Non-pigmented ciliary epithelial cell (primary cell): ENCODE measurements at regions not wholly inside any gene's neighbourhood (a gene's known extent, or its start where the extent isn't known, plus 50 kb on each side); places are given as distances from the start of the nearest gene placed in this dataset.

ENCODE experiments used
- DNase-seq: peaks from one replicate; pipeline ENCODE4 v3.0.0-alpha.2; 2010; ENCODE audit warnings: low read depth

DNA sequence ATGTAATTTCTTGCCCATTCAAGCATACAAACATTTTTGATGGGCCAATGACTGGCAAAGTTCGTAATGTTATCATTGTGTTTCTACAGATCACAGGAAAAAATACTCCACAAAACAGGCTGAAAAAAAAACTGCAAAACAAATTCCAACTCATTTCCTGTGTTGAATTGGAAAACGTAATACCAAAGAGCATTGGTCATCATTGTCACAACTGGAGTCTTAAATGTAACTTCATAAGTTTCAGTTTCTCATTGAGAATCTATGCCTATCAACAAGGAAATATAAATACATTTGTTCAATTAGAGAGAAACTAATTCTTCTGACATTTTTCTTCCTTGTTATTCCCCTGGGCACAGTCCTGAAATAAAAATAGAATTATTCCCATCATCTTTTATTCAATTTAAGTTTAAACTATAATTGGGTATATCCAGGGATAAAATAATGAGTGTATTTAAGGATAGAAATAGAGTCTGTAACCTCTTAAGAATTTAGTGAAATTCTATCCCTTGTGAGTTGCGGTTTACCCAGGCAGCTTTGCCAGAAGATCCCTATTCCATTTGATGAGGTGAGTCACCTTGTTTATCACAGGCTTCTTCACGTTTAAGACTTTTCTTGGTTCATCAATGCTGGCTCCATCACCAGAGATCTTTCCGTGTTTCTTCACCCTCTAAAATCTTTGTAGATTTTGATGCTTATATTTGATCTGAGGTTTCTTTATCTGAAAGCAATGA lies 112.7 kb upstream of the ITGA1 start:
- DNase-seq: peak; percentile 75

- DNase-seq: no peak
Observed at GRCh38 chr5:52682492-52682891, 105.2 kb upstream of the ITGA1 start.

DNA sequence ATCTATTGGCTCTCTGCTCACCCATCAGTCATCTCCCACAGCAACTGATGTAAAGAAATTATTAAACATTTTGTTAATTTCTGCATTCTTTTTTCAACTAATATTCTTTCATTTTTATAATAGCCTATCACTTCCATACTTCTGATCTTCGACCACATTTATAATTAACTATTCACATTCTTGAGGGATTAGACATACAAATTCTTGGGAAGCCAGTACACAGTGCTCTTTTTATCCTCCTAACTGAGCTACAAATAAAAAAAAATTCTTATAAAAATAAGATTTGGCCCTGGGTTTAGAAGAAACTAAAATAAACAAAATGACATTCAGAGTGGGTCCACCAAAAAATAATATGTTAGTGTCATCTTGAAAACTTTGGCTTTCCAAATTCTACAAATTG lies 103.7 kb upstream of the ITGA1 start:
- DNase-seq: no peak

DNA sequence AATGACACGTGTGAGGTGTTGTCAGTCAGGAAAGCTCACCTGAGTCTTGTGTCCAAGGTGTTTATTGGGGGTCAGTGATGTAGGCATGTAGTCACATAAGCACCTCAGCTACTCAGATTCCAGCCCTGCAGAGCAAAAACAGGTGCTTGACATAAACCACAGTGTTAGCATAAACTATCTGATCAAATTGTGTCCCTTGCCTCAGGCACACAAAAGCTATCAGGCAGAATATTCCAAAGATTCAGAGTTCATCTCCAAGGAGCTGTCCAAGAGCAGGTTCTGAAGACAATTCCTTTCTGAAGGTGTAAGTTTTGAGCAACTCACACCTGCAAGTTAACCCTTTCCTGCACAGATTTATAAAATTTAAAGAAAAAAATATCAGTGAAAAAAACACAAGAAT lies 102.2 kb upstream of the ITGA1 start:
- DNase-seq: no peak

- DNase-seq: no peak
Observed at GRCh38 chr5:52685971-52686370, 101.7 kb upstream of the ITGA1 start.

DNA sequence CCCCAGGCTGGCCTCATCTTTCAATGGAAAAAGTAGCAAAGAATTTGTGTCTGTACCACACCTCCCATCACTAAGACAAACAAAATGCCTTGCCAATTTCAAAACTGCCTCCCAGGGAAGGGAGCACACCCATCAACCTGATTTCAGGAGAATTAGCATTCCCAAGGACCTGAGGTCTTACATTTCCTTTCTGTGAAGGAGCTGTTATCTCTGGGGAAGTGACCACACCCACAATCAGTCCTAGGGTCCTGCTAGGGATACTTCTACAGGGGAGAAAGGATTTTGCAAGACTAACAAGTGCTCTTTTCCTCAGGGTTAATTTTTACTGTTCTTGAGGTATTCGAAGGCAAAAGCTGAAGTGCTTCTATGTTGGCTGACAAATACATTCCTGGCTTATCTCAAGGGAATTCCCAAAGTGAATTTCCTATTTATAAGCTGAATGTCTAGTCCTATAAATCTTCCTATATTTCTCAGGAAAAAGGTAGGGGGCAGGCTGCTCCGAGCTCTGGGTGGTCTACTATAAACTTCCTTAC lies 97.4 kb upstream of the ITGA1 start:
- no peak for DNase-seq

DNA sequence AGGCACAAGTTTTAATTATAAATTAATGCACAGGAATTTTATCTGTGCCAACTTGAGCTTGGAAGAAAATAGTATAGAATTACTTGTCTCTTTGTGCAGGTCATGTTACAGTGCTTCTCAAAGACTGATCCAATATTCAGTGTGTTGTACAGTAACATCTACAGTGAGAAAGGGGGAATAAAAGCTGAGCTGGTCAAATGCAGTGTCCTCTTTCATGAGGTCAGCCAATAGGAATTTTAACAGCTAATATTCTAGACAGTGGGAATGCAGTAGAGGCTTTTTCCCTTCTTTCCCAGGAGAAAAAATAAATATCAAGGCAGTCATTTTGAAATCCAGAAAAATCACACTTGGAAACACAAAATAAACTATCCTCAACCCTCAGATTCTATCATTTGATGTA lies 95.7 kb upstream of the ITGA1 start:
- no peak for DNase-seq

GRCh38 chr5:52692606-52693005 lies 95.1 kb upstream of the ITGA1 start:
- no peak for DNase-seq

DNA sequence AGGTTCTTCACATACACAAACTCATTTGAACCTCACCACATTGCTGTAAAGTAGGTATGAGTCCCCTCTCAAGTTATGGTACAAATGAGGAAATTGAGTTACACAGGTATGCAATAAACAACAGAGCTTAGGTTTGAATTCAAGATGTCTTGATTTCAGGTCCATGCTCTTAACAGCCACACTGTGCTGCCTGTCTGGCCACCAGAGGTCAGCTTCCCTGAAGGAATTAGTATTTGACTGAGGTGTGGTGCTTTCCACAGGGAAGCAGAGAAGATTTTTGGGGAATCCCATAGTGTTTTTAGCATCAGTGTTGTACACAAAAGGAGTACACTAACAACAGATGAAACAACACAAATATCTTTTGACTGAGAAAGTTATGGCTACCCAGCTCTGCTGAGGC lies 94.4 kb upstream of the ITGA1 start:
- no peak for DNase-seq

DNA sequence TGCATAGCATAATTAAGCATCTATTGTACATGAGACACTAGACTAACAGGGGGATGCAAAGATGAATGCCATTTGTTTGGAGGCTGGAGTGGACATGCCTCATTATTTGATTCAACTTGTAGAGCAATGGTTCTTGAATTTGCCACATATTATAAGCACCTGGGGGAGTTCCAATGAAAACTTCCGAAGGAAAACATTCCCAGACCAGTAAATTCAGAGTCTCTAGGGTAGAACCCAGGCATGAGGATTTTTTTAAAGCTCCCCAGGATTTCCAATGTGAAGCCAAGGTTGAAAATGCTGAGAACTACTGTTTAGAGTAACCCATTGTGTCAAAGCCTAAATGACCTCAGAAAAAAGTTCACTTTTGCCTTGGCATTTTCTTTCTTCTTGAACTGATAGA lies 93.9 kb upstream of the ITGA1 start:
- no peak for DNase-seq

DNA sequence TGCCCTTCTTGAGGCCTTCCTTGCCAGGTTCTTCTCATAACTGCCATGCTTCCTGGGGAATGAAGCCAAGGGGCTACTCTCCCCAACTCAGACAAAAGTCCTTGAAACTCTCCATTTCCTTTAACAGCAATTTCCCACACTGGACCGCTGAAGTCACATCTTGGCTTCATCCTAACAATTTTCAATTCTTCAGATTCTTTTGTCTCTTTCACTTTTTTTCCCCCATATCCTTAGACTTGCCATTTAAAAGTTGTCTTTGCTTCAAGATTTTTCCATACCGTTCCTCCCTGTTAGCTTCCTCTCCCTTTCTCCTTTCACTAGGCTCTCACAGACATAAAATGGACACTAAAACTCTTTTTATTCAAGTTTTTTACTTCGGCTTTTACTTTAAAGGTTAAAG lies 93.1 kb upstream of the ITGA1 start:
- no peak for DNase-seq

DNA sequence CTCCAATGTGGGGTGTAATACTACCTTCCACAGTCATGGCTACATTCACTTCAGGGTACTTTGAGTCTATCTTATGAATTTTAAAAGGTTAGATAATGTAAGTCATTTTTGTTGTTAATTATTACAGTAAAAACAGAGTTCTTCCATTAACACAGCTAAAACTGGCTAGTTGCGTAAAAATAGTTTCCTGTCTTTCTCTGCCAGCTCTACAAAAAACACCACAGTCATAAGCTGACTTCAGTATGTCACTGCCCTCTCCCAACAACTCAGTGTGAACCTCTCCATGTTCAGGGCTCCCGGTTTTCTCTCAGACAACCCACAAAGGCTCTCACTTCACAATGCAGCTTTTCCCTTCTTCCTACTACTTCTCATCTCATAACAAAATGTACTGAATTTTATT lies 84.8 kb upstream of the ITGA1 start:
- DNase-seq: no peak

DNA sequence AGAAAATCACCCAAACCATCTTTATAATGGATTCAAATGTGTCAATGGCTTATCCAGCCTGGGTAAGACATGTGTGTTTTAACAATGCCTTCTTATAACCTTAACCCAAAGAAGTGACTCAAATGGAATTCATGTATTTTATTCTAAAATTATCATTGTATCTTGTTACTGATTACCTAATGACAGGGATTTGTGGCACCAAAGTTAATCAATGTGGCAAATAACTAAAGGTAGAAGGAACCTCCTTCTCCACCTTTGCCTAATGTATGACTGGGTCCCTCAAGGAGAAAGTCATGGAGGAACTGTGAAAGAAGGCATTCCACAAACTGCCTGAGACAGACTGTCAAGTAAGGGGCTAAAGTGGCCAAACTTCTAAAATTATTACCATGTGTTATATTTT lies 84.4 kb upstream of the ITGA1 start:
- no peak for DNase-seq

DNA sequence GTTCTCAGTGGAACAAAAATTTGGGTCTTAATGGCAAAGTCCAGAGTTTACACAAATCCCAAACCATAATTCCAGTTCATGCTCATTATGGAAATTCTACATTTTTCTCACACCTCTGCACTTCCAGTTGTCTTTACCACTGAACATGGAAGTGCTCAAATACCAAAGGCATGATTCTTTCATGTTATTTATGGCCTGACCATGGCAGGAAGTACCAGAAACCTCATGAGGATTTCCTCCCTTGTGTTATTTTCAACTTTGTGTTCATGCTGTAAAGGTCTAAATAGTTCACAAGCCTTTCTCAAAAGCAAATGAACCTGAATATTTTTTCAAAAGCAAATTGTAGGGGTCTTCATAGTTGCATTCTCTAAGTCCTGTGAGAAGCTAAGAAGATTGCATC lies 82.0 kb upstream of the ITGA1 start:
- no peak for DNase-seq

DNA sequence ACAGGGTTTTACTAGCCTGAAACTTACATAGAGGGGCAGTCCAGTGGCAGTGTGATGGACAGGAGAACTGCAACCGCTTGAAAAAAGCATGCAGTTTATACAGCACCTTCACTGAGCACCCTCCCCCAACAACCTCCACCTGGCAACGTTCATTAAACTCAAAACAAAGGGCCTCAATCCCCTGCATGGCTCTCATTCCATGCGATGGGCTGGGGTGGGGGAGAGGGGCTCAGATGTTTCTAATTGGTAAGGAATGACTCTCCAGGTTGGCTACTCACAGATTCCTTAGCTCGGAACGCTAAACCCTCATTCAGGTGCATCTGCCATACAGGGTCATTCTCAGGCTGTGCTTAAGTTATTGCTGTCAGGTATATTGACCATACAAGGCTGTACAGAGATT lies 80.9 kb upstream of the ITGA1 start:
- DNase-seq: no peak

- DNase-seq: no peak
Observed at GRCh38 chr5:52707616-52708015, 80.1 kb upstream of the ITGA1 start.

- no peak for DNase-seq
Observed at GRCh38 chr5:52708463-52708862, 79.3 kb upstream of the ITGA1 start.

- DNase-seq: peak; percentile 82
Observed at GRCh38 chr5:52709167-52709925, 78.4 kb upstream of the ITGA1 start.

GRCh38 chr5:52710310-52710971 lies 77.3 kb upstream of the ITGA1 start:
- DNase-seq: no peak

DNA sequence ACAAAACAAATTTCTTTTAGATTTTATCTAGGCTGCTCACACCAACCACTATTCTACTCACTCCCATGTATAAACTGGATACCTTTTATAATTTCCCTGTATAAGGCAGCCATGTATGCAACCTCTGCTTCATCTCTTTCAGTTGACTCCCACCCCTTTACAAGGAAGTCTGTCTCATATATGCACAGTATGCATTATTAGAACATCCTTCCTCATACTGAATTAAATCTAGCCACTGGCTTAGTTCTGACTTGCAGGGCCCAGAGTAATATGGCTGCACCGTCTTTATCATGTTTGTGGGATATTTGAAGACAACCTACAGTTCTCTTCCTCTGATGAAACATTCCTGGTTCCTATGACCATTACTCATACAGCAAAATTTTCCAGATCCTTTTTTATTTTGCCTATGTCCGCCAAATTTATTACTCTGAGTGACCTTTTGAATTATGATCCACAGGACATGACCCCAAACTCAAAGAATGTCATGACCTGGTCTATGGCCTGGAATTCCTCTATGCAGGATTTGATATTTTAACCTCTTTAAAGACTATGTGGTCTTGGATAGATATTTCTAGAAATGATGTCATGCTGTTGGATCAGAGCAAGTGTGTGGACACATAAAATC lies 76.6 kb upstream of the ITGA1 start:
- no peak for DNase-seq

DNA sequence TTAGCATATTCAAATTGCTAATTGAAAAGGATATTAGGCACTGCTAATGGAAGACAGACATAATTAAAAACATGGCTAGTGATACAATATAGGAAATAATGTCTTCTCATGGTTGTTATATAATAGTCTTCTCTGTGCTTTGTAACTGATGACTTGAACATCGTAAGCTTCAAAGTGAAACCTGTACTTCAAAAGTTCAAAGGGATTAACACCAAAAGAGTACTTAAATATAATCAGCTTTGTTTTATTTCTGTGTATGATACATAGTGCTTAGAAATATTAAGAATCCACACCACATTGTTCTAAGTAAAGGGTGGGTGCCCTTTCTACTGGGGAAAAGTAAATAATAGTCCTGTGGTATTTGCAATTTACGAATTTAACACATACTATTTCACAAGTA lies 75.4 kb upstream of the ITGA1 start:
- DNase-seq: no peak

DNA sequence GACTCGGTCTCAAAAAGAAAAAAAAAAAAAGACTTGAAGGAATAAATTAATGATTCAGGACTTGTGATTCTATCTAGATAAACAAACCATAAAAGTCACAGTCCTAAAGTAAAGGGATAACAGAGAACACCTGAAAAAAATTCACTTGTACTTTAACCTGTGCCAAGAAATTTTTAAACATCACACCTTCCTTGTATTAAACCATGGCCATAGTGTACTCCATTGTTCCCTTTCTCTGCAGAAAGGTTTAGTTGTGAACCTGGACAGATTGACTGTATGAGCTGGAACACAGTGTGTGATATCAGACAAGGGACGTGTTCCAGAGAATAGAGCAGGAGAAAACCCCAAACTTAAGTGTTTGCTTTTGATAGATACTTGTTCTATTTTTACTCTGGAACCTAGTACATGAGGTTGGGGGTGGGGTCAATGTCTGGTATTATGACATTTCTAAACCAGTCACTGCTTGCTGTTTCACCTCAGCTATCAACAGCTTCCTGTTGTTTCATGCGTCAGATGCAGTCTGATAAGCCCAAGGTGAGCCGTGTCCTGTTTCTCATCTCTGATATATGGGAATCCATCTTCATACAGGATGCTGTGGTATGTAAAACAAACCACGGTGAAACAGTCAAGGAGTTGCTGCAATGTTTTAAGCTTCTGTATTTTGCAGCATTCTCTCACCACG lies 62.5 kb upstream of the ITGA1 start:
- no peak for DNase-seq
